ENCODE measurements at regions not wholly inside any gene's neighbourhood (a gene's known extent, or its start where the extent isn't known, plus 50 kb on each side); places are given as distances from the start of the nearest gene placed in this dataset.

DNA sequence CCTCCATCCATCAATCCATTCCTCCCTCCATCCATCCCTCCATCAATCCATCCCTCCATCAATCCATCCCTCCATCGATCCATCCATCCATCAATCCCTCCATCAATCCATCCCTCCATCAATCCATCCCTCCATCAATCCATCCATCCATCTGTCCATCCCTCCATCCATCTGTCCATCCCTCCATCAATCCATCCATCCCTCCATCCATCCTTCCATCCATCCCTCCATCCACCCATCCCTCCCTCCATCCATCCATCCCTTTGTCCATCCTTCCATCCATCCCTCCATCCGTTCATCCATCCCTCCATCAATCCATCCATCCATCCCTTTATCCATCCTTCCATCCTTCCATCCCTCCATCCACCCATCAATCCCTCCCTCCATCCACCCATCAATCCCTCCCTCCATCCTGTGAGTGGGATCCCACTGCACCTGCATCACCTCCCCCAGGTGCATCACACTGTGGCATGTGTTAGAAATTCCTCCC is 338.1 kb upstream of the SFSWAP start:
- no peak for TF ChIP-seq CTCF (conservative IDR thresholded peaks at IDR 0.05; ENCODE audit: low read depth, low read length)
- TF ChIP-seq EZH2 (IDR thresholded peaks at IDR 0.05; ENCODE audit: borderline replicate concordance, low read depth, low read length, poor library complexity, severe bottlenecking) = no peak
- ChIA-PET CTCF (no interaction called here), POLR2A (ENCODE audit: low non-redundant PET) (no interaction called here)

DNA sequence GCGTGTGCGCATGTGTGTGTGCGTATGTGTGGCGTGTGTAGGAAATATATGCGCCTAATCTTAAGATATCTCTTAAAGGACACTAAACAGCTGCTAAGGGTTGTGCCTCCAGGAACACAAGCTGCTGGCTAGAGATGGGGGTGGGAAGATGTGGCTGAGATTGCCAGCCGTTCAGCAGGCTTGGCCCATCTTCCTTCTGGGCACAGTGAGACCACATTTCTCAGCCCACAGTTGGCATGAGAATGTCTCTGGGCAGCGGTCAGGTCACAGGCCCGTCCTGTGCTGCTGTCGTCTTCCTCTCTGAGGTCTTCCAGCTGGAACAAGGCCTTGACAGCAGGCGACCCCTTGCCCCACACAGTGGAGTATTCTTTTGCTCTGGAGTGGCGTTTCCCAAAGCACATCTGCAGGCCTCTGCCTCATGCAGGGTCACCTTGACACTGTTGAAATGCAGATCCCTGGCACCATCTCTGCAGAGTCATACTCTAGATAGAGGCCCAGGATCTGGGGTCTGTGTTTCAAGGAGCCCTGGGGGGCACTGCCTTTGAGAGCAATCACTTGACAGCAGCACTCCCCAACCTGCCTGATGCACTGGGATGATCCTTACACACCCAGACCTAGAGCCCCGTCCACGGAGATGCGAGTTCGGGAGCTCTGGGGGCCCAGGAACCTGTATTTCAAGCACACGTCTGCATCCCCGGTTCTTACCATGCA is 335.5 kb upstream of the SFSWAP start:
- H3K4me3 ChIP-seq (ENCODE audit: low read depth, low read length, poor library complexity, severe bottlenecking) = no peak overlapping the region
- no peaks in the 10 kb centered on the region for H3K4me1 ChIP-seq (ENCODE audit: insufficient read depth, low read length, poor library complexity, severe bottlenecking)
- no peak overlapping the region for H3K27ac ChIP-seq (ENCODE audit: low read depth, low read length, poor library complexity, severe bottlenecking)
- no peak for DNase-seq (ENCODE audit: low spot score)
- ChIA-PET POLR2A (ENCODE audit: low non-redundant PET) (no interaction called here), CTCF (no interaction called here)
- no peaks in the 10 kb centered on the region for H3K9me3 ChIP-seq (ENCODE audit: low read depth, low read length, poor library complexity, severe bottlenecking)
- intact Hi-C loops (cut with micrococcal nuclease; ENCODE audit: unreplicated experiment) = no loop called here
- no peaks in the 10 kb centered on the region for H3K36me3 ChIP-seq (ENCODE audit: insufficient read depth, low read length, poor library complexity, severe bottlenecking)
- peaks cover 4% of the 10 kb centered on the region for H3K27me3 ChIP-seq (replicated peaks; ENCODE audit: insufficient read depth, low read depth, low read length, poor library complexity)
- TF ChIP-seq EZH2 (IDR thresholded peaks at IDR 0.05; ENCODE audit: borderline replicate concordance, low read depth, low read length, poor library complexity, severe bottlenecking) = no peak
- no TSS peak for BruUV-seq (replicated peaks)

More for the DNA sequence above, 338.1 kb upstream of the SFSWAP start:
- intact Hi-C loops (cut with micrococcal nuclease; ENCODE audit: unreplicated experiment) = no loop called here
- DNase-seq (ENCODE audit: low spot score) = no peak
- Histone ChIP-seq H3K36me3 (ENCODE audit: insufficient read depth, low read length, poor library complexity, severe bottlenecking) (no peaks in the 10 kb centered on the region), H3K4me1 (ENCODE audit: insufficient read depth, low read length, poor library complexity, severe bottlenecking) (no peaks in the 10 kb centered on the region), H3K4me3 (ENCODE audit: low read depth, low read length, poor library complexity, severe bottlenecking) (no peak overlapping the region), H3K9me3 (ENCODE audit: low read depth, low read length, poor library complexity, severe bottlenecking) (no peaks in the 10 kb centered on the region), H3K27ac (ENCODE audit: low read depth, low read length, poor library complexity, severe bottlenecking) (no peak overlapping the region), H3K27me3 (replicated peaks; ENCODE audit: insufficient read depth, low read depth, low read length, poor library complexity) (peaks cover 4% of the 10 kb centered on the region)
- no TSS peak for BruUV-seq (replicated peaks)

GRCh38 chr12:131375972-131376345 is 334.9 kb upstream of the SFSWAP start:
- no peak for DNase-seq (ENCODE audit: low spot score)
- CTCF ChIA-PET = no interaction called here
- Histone ChIP-seq H3K4me3 (ENCODE audit: low read depth, low read length, poor library complexity, severe bottlenecking) (no peak overlapping the region), H3K27ac (ENCODE audit: low read depth, low read length, poor library complexity, severe bottlenecking) (no peak overlapping the region), H3K36me3 (ENCODE audit: insufficient read depth, low read length, poor library complexity, severe bottlenecking) (no peaks in the 10 kb centered on the region), H3K27me3 (replicated peaks; ENCODE audit: insufficient read depth, low read depth, low read length, poor library complexity) (peaks cover 4% of the 10 kb centered on the region), H3K4me1 (ENCODE audit: insufficient read depth, low read length, poor library complexity, severe bottlenecking) (no peaks in the 10 kb centered on the region), H3K9me3 (ENCODE audit: low read depth, low read length, poor library complexity, severe bottlenecking) (no peaks in the 10 kb centered on the region)
- intact Hi-C loops (cut with micrococcal nuclease; ENCODE audit: unreplicated experiment) = no loop called here
- BruUV-seq (replicated peaks) = no TSS peak
- POLR2A ChIA-PET (ENCODE audit: low non-redundant PET) = no interaction called here
- TF ChIP-seq CTCF (conservative IDR thresholded peaks at IDR 0.05; ENCODE audit: low read depth, low read length) = no peak
- TF ChIP-seq EZH2 (IDR thresholded peaks at IDR 0.05; ENCODE audit: borderline replicate concordance, low read depth, low read length, poor library complexity, severe bottlenecking) = no peak
